Activated CD4-positive, alpha-beta memory T cell treated with anti-CD3 and anti-CD28 coated beads for 36 hours (primary cell): ENCODE measurements at regions not wholly inside any gene's neighbourhood (a gene's known extent, or its start where the extent isn't known, plus 50 kb on each side); places are given as distances from the start of the nearest gene placed in this dataset.
"Not testable (repeated sequence)": the region's sequence is repeated elsewhere in the genome, so short reads cannot be mapped to it uniquely, and the experiment has no call there.

ENCODE experiments used
- CTCF ChIA-PET: fragments of 350-600 bp; sonication (Branson Sonifier 250); formaldehyde crosslinking; loops from one replicate; lab custom pipeline; 2021; ENCODE audit warnings: antibody characterized with exemption, inconsistent platforms; lab: Charles Lee
- POLR2A ChIA-PET: fragments of 350-600 bp; sonication (Branson Sonifier 250); formaldehyde crosslinking; loops from one replicate; lab custom pipeline; 2021; ENCODE audit warnings: antibody characterized with exemption; lab: Charles Lee
- DNase-seq: peaks from one replicate; pipeline ENCODE4 v3.0.0-alpha.2; 2020
- H3K27ac Mint-ChIP-seq: one replicate; pipeline ENCODE4 v1.8.0; 2021; ENCODE audit warnings: mixed read lengths
- H3K27me3 Mint-ChIP-seq: one replicate; pipeline ENCODE4 v1.8.0; 2021; ENCODE audit warnings: mixed read lengths
- H3K36me3 Mint-ChIP-seq: one replicate; pipeline ENCODE4 v1.8.0; 2021; ENCODE audit warnings: mixed read lengths
- H3K4me1 Mint-ChIP-seq: one replicate; pipeline ENCODE4 v1.8.0; 2021; ENCODE audit warnings: low read depth, mixed read lengths
- H3K4me3 Mint-ChIP-seq: one replicate; pipeline ENCODE4 v1.8.0; 2021; ENCODE audit warnings: mild to moderate bottlenecking, mixed read lengths
- H3K9me3 Mint-ChIP-seq: one replicate; pipeline ENCODE4 v1.8.0; 2021; ENCODE audit warnings: mixed read lengths
- intact Hi-C: fragments of 100-400 bp; cut with micrococcal nuclease; formaldehyde crosslinking; loops from one replicate; pipeline ENCODE4 v1.15.1; 2023

DNA sequence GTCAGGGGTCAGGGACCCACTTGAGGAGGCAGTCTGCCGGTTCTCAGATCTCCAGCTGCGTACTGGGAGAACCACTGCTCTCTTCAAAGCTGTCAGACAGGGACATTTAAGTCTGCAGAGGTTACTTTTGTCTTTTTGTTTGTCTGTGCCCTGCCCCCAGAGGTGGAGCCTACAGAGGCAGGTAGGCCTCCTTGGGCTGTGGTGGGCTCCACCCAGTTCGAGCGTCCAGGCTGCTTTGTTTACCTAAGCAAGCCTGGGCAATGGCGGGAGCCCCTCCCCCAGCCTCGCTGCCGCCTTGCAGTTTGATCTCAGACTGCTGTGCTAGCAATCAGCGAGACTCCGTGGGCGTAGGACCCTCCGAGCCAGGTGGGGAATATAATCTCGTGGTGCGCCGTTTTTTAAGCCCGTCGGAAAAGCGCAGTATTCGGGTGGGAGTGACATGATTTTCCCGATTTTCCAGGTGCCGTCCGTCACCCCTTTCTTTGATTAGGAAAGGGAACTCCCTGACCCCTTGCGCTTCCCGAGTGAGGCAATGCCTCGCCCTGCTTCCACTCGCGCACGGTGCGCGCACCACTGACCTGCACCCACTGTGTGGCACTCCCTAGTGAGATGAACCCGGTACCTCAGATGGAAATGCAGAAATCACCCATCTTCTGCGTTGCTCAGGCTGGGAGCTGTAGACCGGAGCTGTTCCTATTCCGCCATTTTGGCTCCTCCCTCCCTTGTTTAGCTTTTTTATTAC lies 268.6 kb upstream of the SATB1 start:
- H3K4me3 Mint-ChIP-seq, H3K27me3 Mint-ChIP-seq, POLR2A ChIA-PET, DNase-seq, H3K27ac Mint-ChIP-seq, H3K4me1 Mint-ChIP-seq, H3K9me3 Mint-ChIP-seq, CTCF ChIA-PET, H3K36me3 Mint-ChIP-seq, intact Hi-C loops: not testable (repeated sequence)

DNA sequence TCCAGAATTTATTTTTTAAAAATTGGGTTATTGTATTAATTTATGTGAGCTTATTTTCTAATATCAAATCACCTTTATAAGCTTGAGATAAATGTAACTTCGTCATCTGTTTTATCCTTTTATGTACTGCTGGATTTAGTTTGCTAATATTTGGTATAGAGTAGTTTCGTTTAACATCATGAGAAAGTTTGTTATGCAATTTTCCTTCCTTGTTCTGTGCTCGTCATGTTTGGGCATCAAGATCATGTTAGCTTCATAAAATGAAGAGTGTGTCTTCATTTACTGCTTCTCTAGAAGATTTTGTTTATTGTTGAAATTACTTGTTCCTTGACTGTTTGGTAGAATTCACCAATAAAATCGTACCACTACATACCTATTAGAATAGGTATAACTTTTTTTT lies 262.1 kb upstream of the SATB1 start:
- intact Hi-C loops = no loop called here
- CTCF ChIA-PET = no interaction called here
- POLR2A ChIA-PET = no interaction called here
- H3K9me3 Mint-ChIP-seq = peaks cover 17% of the 10 kb centered on the region
- no peaks in the 10 kb centered on the region for H3K27me3 Mint-ChIP-seq
- H3K4me3 Mint-ChIP-seq = no peak overlapping the region
- no peak overlapping the region for H3K27ac Mint-ChIP-seq
- peaks cover 29% of the 10 kb centered on the region for H3K36me3 Mint-ChIP-seq
- peaks cover 25% of the 10 kb centered on the region for H3K4me1 Mint-ChIP-seq
- DNase-seq = no peak

GRCh38 chr3:18683900-18684299 lies 258.8 kb upstream of the SATB1 start:
- H3K27ac Mint-ChIP-seq = no peak overlapping the region
- H3K36me3 Mint-ChIP-seq = peaks cover 29% of the 10 kb centered on the region
- POLR2A ChIA-PET = interaction anchor here (1.0 kb wide), 1 partner anchor 29 kb away, joined by 4 read pairs; no protein-coding TSS in a partner anchor
- H3K4me3 Mint-ChIP-seq = no peak overlapping the region
- CTCF ChIA-PET = no interaction called here
- no peak for DNase-seq
- H3K9me3 Mint-ChIP-seq = peaks cover 17% of the 10 kb centered on the region
- no peaks in the 10 kb centered on the region for H3K27me3 Mint-ChIP-seq
- intact Hi-C loops = loop anchor here (2.0 kb wide), 1 partner anchor 15 kb away; no protein-coding TSS in a partner anchor
- H3K4me1 Mint-ChIP-seq = peaks cover 51% of the 10 kb centered on the region

DNA sequence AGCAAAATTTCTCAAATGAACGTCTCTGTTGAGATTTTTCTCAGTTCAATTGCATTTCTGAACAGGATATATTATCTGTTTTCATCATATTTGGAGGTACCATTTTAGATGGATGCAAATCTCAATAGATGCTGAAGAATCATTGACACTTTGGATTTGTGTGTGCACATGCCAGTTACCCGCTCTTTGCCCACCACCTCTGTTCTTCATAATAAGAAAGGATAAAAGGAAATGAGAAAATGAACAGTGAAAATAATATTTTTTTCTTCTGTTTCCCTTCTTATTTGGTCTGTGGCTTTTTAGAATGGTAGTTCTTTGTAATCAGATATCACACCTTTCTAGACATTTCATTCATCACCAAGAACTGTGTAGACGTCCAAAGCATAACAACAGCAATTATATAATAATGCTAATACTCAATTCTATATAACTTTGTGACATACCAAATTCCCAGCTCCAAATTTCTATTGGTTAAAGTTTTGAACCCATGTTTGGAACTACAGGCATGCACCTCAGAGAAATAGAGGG lies 256.7 kb upstream of the SATB1 start:
- H3K4me3 Mint-ChIP-seq = no peak overlapping the region
- H3K36me3 Mint-ChIP-seq = peaks cover 31% of the 10 kb centered on the region
- POLR2A ChIA-PET = interaction anchor here (0.9 to 2.3 kb wide), 5 partner anchors 35 to 126 kb away, joined by 3 to 8 read pairs (median 6); no protein-coding TSS in a partner anchor
- intact Hi-C loops = loop anchor here (2.0 kb wide), 1 partner anchor 17 kb away; no protein-coding TSS in a partner anchor
- CTCF ChIA-PET = interaction anchor here (0.8 to 1.4 kb wide), 2 partner anchors 78 to 122 kb away, joined by 3 to 5 read pairs; no protein-coding TSS in a partner anchor
- peak; percentile 42 for DNase-seq
- H3K27me3 Mint-ChIP-seq = no peaks in the 10 kb centered on the region
- H3K27ac Mint-ChIP-seq = peak overlapping the region; percentile 87
- H3K4me1 Mint-ChIP-seq = peaks cover 66% of the 10 kb centered on the region
- H3K9me3 Mint-ChIP-seq = peaks cover 17% of the 10 kb centered on the region

DNA sequence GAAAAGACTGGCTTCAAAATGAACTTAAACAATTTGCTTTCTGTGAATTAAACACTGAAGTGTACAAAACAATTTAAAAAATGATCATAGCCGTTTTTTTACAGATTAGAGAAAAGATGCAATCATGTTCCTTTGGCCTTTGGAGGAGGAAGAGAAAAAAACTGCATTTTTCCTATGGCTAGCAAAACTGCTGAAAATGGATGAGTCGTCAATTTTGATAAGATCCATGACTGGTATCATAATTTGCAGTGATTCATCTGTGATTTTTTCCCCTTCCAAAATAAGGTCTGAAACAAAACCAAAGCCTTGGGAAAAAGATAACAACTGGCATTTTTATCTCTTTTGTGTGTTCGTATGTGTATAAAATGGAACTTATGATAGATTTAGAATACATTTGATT lies 255.6 kb upstream of the SATB1 start:
- DNase-seq = no peak
- intact Hi-C loops = no loop called here
- H3K4me1 Mint-ChIP-seq = peaks cover 70% of the 10 kb centered on the region
- ChIA-PET CTCF (interaction anchor here (1.4 kb wide), 1 partner anchor 121 kb away, joined by 5 read pairs; no protein-coding TSS in a partner anchor), POLR2A (interaction anchor here (1.0 to 2.3 kb wide), 4 partner anchors 36 to 125 kb away, joined by 3 to 8 read pairs (median 6); no protein-coding TSS in a partner anchor)
- H3K36me3 Mint-ChIP-seq = peaks cover 30% of the 10 kb centered on the region
- H3K27me3 Mint-ChIP-seq = no peaks in the 10 kb centered on the region
- no peak overlapping the region for H3K4me3 Mint-ChIP-seq
- H3K27ac Mint-ChIP-seq = peak overlapping the region; percentile 87
- peaks cover 17% of the 10 kb centered on the region for H3K9me3 Mint-ChIP-seq

DNA sequence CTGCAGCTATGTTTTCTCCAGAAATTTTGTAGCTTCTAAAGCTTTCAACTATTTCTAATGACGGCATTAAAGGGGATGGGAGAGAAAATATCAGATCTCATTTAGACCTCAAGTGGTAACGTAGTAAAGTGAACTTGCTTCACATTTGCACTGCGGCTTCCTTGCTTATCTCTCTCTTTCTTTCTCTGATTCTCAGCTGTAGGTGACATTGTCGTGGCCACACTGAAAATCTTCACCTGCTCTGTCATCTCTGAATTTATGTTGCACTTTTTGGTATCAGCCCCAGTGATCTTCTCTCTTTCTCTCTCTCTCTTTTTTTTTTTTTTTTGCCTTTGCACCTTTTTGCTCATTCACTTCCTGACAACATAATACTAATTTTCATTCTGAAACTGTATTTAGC lies 254.1 kb upstream of the SATB1 start:
- Mint-ChIP-seq H3K27me3 (no peaks in the 10 kb centered on the region), H3K4me1 (peaks cover 81% of the 10 kb centered on the region), H3K9me3 (peaks cover 13% of the 10 kb centered on the region), H3K36me3 (peaks cover 18% of the 10 kb centered on the region), H3K4me3 (peak overlapping the region; percentile 53), H3K27ac (peak overlapping the region; percentile 90)
- CTCF ChIA-PET = interaction anchor here (0.7 to 2.3 kb wide), 12 partner anchors 9 to 121 kb away, joined by 3 to 9 read pairs (median 5); no protein-coding TSS in a partner anchor
- DNase-seq = peak; percentile 75
- POLR2A ChIA-PET = interaction anchor here (0.6 to 2.4 kb wide), 19 partner anchors 10 to 243 kb away, joined by 3 to 20 read pairs (median 6); no protein-coding TSS in a partner anchor
- intact Hi-C loops = loop anchor here (1.0 to 2.0 kb wide), 9 partner anchors 10 to 256 kb away; no protein-coding TSS in a partner anchor

GRCh38 chr3:18675197-18675596 lies 250.1 kb upstream of the SATB1 start:
- H3K27ac Mint-ChIP-seq = peak overlapping the region; percentile 82
- intact Hi-C loops = no loop called here
- no peak for DNase-seq
- H3K4me3 Mint-ChIP-seq = no peak overlapping the region
- ChIA-PET POLR2A (interaction anchor here (1.3 to 2.0 kb wide), 5 partner anchors 26 to 63 kb away, joined by 3 to 8 read pairs (median 5); no protein-coding TSS in a partner anchor), CTCF (interaction anchor here (1.3 kb wide), 1 partner anchor 83 kb away, joined by 4 read pairs; no protein-coding TSS in a partner anchor)
- H3K9me3 Mint-ChIP-seq = no peaks in the 10 kb centered on the region
- peaks cover 83% of the 10 kb centered on the region for H3K4me1 Mint-ChIP-seq
- no peaks in the 10 kb centered on the region for H3K27me3 Mint-ChIP-seq
- H3K36me3 Mint-ChIP-seq = peaks cover 5% of the 10 kb centered on the region

- no peaks in the 10 kb centered on the region for H3K9me3 Mint-ChIP-seq
- H3K27me3 Mint-ChIP-seq = no peaks in the 10 kb centered on the region
- H3K27ac Mint-ChIP-seq = peak overlapping the region; percentile 89
- CTCF ChIA-PET = interaction anchor here (2.4 kb wide), 1 partner anchor 113 kb away, joined by 7 read pairs; no protein-coding TSS in a partner anchor
- peaks cover 80% of the 10 kb centered on the region for H3K4me1 Mint-ChIP-seq
- intact Hi-C loops = no loop called here
- no peak for DNase-seq
- H3K4me3 Mint-ChIP-seq = peak overlapping the region; percentile 31
- POLR2A ChIA-PET = no interaction called here
- H3K36me3 Mint-ChIP-seq = peaks cover 5% of the 10 kb centered on the region
Observed at GRCh38 chr3:18672561-18672960, 247.4 kb upstream of the SATB1 start.

GRCh38 chr3:18670759-18671158 lies 245.6 kb upstream of the SATB1 start:
- Mint-ChIP-seq H3K36me3 (peaks cover 3% of the 10 kb centered on the region), H3K9me3 (no peaks in the 10 kb centered on the region), H3K4me3 (peak overlapping the region; percentile 52), H3K27me3 (no peaks in the 10 kb centered on the region), H3K27ac (peak overlapping the region; percentile 89), H3K4me1 (peaks cover 64% of the 10 kb centered on the region)
- ChIA-PET POLR2A (interaction anchor here (1.0 to 2.4 kb wide), 5 partner anchors 8 to 73 kb away, joined by 3 to 18 read pairs (median 14); no protein-coding TSS in a partner anchor), CTCF (interaction anchor here (0.6 to 1.7 kb wide), 3 partner anchors 8 to 42 kb away, joined by 3 to 4 read pairs (median 3); no protein-coding TSS in a partner anchor)
- no peak for DNase-seq
- intact Hi-C loops = no loop called here

- CTCF ChIA-PET = interaction anchor here (0.7 to 1.7 kb wide), 7 partner anchors 10 to 110 kb away, joined by 3 to 5 read pairs (median 4); no protein-coding TSS in a partner anchor
- Mint-ChIP-seq H3K9me3 (no peaks in the 10 kb centered on the region), H3K27me3 (no peaks in the 10 kb centered on the region), H3K27ac (peak overlapping the region; percentile 89), H3K4me3 (peak overlapping the region; percentile 18), H3K36me3 (peaks cover 3% of the 10 kb centered on the region), H3K4me1 (peaks cover 53% of the 10 kb centered on the region)
- DNase-seq = peak; percentile 77
- intact Hi-C loops = loop anchor here (1.0 kb wide), 5 partner anchors 9 to 113 kb away; no protein-coding TSS in a partner anchor
- POLR2A ChIA-PET = interaction anchor here (0.8 to 2.4 kb wide), 17 partner anchors 9 to 247 kb away, joined by 3 to 18 read pairs (median 5); no protein-coding TSS in a partner anchor
Observed at GRCh38 chr3:18669374-18669773, 244.2 kb upstream of the SATB1 start.

GRCh38 chr3:18667552-18667951 lies 242.4 kb upstream of the SATB1 start:
- peak overlapping the region; percentile 77 for H3K27ac Mint-ChIP-seq
- H3K27me3 Mint-ChIP-seq = no peaks in the 10 kb centered on the region
- no peaks in the 10 kb centered on the region for H3K9me3 Mint-ChIP-seq
- no peak overlapping the region for H3K4me3 Mint-ChIP-seq
- CTCF ChIA-PET = no interaction called here
- POLR2A ChIA-PET = no interaction called here
- H3K36me3 Mint-ChIP-seq = peaks cover 3% of the 10 kb centered on the region
- intact Hi-C loops = no loop called here
- no peak for DNase-seq
- H3K4me1 Mint-ChIP-seq = peaks cover 38% of the 10 kb centered on the region
